CD4-positive, alpha-beta T cell treated with Interleukin-15 for 1 hour (primary cell): ENCODE measurements at regions not wholly inside any gene's neighbourhood (a gene's known extent, or its start where the extent isn't known, plus 50 kb on each side); places are given as distances from the start of the nearest gene placed in this dataset.
"Not testable (repeated sequence)": the region's sequence is repeated elsewhere in the genome, so short reads cannot be mapped to it uniquely, and the experiment has no call there.

Experiments used
- DNase-seq: peaks from one replicate; pipeline ENCODE4 v3.0.0-alpha.2; 2020

- no peak for DNase-seq
Measured at GRCh38 chr2:83960371-83960770, 498.7 kb downstream of the SUCLG1 start.

GRCh38 chr2:83959266-83959665 is 499.8 kb downstream of the SUCLG1 start:
- no peak for DNase-seq

- no peak for DNase-seq
Measured at GRCh38 chr2:83956991-83957390, 502.1 kb downstream of the SUCLG1 start.

GRCh38 chr2:83953697-83954096 is 505.4 kb downstream of the SUCLG1 start:
- no peak for DNase-seq

GRCh38 chr2:83951378-83951947 is 507.6 kb downstream of the SUCLG1 start:
- no peak for DNase-seq

GRCh38 chr2:83949361-83949760 is 509.7 kb downstream of the SUCLG1 start:
- no peak for DNase-seq

- no peak for DNase-seq
Measured at GRCh38 chr2:83944191-83944590, 514.9 kb downstream of the SUCLG1 start.

GRCh38 chr2:83943265-83943664 is 515.8 kb downstream of the SUCLG1 start:
- no peak for DNase-seq

- no peak for DNase-seq
Measured at GRCh38 chr2:83941886-83942285, 517.2 kb downstream of the SUCLG1 start.

- no peak for DNase-seq
Measured at GRCh38 chr2:83933749-83934148, 525.3 kb downstream of the SUCLG1 start.

GRCh38 chr2:83923531-83923930 is 535.5 kb downstream of the SUCLG1 start:
- DNase-seq: no peak

- DNase-seq: no peak
Measured at GRCh38 chr2:83916559-83916958, 542.5 kb downstream of the SUCLG1 start.

- DNase-seq: no peak
Measured at GRCh38 chr2:83915381-83915780, 543.7 kb downstream of the SUCLG1 start.

GRCh38 chr2:83908750-83909149 is 550.3 kb downstream of the SUCLG1 start:
- DNase-seq: no peak

GRCh38 chr2:83901317-83901716 is 557.8 kb downstream of the SUCLG1 start:
- DNase-seq: no peak

- no peak for DNase-seq
Measured at GRCh38 chr2:83900862-83901261, 558.2 kb downstream of the SUCLG1 start.

- DNase-seq: no peak
Measured at GRCh38 chr2:83899271-83899670, 559.8 kb downstream of the SUCLG1 start.

GRCh38 chr2:83894976-83895375 is 564.1 kb downstream of the SUCLG1 start:
- no peak for DNase-seq

- no peak for DNase-seq
Measured at GRCh38 chr2:83887757-83888156, 571.3 kb downstream of the SUCLG1 start.

GRCh38 chr2:83879127-83879526 is 580.0 kb downstream of the SUCLG1 start:
- no peak for DNase-seq

- DNase-seq: not testable (repeated sequence)
Measured at GRCh38 chr2:83877261-83877660, 581.8 kb downstream of the SUCLG1 start.

- DNase-seq: no peak
Measured at GRCh38 chr2:83874712-83875430, 584.2 kb downstream of the SUCLG1 start.

GRCh38 chr2:83874066-83874465 is 585.0 kb downstream of the SUCLG1 start:
- DNase-seq: no peak

GRCh38 chr2:83873110-83873509 is 586.0 kb downstream of the SUCLG1 start:
- no peak for DNase-seq

- no peak for DNase-seq
Measured at GRCh38 chr2:83866211-83866610, 592.9 kb downstream of the SUCLG1 start.
